Activated T-cell treated with anti-CD3 and anti-CD28 coated beads for 1 hour (primary cell): ENCODE measurements at regions not wholly inside any gene's neighbourhood (a gene's known extent, or its start where the extent isn't known, plus 50 kb on each side); places are given as distances from the start of the nearest gene placed in this dataset.
"Not testable (repeated sequence)": the region's sequence is repeated elsewhere in the genome, so short reads cannot be mapped to it uniquely, and the experiment has no call there.

Source experiments
- DNase-seq: peaks from one replicate; pipeline ENCODE4 v3.0.0-alpha.2; 2020; ENCODE audit warnings: low read depth

- no peak for DNase-seq
Observed at GRCh38 chr2:220556658-220557057, 929.2 kb downstream of the SLC4A3 start.

GRCh38 chr2:220560192-220560591, 932.8 kb downstream of the SLC4A3 start:
- no peak for DNase-seq

DNA sequence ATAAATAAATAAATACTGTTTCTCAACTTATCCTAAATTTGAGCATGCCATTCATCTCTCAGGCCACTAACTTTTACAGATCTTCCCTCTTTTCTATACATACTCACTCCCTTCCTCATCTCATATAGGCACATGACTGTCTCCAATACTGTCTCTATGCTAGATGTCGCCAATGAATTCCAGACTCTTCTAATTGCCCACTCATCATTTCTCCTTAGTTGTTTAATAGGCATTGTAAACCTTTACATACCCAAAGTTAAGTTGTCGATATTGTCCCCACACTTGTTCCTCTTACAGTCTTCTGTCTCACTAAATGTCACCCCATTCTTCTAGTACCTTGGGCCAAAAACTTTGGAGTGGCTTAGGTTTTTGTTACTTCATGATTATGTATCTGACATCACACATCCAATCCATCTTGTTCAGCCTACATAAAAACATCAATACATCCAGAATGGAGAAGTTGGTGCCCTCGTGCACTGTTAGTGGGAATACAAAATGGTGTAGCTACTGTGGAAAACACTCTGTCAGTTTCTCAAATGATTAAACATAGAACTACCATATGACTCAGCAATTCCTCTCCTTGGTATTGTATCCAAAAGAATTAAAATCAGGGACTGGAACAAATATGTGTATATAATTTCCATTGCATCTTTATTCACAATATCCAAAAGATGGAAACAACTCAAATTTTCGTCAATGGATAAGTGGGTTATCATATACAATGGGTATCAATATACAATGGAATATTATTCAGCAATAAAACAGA, 935.1 kb downstream of the SLC4A3 start:
- DNase-seq, result no peak

DNA sequence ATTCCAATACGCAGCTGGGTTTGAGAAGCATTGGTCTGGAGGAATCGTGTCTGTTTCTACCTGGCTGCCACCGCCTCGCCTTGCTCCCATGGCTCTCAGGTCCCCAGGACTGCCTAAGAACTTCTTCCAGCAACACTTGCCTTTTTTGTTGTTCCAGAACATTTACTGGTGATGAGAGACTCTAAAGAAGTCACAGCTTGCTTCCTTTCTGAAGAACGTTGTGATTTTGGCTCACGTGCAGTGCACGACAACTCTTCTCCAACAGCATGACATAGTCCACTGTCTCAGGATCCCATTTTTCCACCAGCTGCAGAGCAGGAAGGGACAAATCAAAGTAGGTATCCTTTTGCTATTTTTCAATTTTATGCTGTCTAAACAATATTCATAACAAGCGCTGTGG, 940.9 kb downstream of the SLC4A3 start:
- no peak for DNase-seq

DNA sequence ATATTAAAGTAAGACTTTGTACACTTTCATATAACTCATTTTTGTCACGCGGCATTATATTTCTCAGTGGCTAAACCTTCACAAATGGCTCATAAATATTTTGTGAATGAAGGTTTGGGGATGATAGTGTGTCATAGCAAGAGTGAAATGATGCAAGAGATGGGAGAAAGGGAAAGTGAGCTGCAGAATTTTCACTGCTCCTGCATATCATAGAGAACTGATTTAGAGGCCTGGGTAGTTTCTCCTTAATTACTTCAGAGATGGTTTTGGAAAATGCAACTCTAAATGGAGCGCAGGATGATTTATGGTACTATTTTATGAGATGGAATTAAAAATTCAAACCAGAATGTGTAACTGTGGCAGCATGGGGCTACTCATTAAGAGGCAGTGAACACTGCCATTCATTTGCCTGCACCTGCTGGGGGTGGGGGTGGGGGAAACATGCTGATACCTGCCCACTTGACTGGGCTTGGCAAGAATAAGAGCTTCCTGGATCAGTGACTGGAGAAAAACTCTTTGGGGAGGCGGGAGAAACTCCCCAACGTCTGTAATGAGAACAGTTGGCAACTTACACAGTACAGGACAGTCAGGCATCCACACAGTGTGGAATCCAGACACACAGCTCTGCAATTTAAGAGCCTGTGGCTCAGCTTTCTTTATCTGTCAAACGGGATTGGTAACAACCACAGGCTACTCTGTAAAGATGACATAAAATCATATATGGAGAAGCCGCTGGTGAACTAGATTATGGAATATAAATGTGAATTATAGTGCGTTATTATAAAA, 941.9 kb downstream of the SLC4A3 start:
- DNase-seq, result no peak

- DNase-seq, result no peak
Observed at GRCh38 chr2:220572385-220572784, 945.0 kb downstream of the SLC4A3 start.

DNA sequence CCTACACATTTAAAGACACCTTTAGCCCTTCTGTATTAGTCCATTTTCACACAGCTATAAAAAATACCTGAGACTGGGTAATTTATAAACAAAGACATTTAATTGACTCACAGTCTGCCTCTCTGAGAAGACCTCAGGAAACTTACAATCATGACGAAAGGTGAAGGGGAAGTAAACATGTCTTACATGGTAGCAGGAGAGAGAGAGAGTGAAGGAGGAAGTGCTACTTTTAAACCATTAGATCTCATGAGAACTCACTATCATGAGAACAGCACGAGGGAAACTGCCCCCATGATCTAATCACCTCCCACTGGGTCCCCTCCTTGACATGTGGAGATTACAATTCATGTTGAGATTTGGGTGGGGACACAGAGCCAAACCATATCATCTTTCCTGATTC, 946.6 kb downstream of the SLC4A3 start:
- DNase-seq, result no peak

GRCh38 chr2:220575963-220576362, 948.5 kb downstream of the SLC4A3 start:
- DNase-seq, result no peak

DNA sequence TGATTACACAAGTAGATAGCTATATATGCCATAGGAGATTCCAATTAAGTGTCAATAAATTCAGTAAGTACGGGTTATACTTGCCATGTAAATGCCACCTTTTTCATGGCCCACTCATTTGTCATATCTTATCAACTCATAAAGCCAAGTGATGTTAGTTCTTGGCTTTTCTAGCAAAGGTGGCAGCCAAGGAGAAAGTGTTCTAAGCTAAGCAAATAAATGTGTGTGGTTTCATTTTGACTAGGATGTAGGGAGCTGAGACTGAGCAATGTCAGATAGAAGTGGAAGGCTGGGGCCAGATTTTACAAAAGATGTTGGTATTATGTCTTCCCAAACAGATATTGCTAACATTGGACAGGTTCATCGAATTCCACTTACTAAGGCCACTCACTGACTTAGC, 952.0 kb downstream of the SLC4A3 start:
- no peak for DNase-seq

DNA sequence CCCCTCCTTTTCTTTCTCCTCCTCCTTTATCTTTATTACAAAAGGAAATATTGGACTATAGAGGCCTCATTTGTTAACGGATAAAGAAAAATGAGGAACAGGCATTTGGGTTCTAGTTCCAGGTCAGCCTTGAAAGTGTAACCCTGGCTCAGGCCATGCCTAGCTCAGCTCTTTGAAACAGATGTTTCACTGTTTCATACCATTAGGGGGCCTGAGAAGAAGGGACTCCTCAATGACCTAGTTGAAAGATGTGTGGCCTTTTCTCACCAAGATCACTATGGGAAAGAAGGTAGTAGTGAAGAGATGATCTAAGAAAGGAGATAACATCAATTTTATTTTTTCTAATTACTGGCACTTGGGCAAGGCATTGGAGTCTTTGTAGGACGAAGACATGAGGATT, 952.7 kb downstream of the SLC4A3 start:
- DNase-seq, result no peak

DNA sequence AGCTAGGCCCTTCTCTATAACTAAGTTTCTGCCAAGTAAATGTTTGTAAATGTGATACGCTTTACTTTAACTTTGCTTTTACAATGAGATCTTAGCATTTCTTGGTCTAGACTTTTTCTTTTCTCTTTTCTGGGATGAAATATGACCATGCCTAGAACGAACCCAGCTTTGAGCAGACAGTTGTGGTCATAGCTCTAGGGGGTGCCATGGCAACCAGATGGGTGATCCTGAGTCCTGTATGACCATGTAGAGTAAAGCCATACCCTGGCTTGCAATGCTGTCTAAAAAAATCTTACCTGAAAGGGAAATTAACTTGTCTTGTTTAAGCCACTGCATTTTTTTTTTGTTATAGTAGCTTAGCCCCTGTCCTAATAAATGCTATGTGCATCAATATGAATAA, 956.3 kb downstream of the SLC4A3 start:
- DNase-seq, result no peak

DNA sequence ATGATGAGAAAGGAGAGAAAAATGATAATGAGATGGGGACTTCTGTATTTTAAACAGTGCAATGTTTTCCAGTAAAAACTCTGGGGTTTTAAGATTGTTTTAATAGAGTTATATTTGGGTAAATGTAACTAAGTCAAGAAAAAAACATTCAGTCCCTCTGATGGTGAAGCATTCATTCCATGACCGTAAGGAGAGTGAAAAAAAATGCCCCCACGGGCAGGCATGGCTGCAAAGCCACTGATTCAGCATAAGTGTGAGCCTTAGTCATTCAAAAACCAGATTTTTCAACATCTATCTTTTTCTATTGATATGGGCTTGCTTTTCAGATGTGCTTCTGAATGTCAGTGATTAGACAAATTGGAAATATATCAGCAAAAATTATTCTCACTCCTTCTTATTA, 957.8 kb downstream of the SLC4A3 start:
- no peak for DNase-seq

- no peak for DNase-seq
Observed at GRCh38 chr2:220586980-220587530, 959.6 kb downstream of the SLC4A3 start.

DNA sequence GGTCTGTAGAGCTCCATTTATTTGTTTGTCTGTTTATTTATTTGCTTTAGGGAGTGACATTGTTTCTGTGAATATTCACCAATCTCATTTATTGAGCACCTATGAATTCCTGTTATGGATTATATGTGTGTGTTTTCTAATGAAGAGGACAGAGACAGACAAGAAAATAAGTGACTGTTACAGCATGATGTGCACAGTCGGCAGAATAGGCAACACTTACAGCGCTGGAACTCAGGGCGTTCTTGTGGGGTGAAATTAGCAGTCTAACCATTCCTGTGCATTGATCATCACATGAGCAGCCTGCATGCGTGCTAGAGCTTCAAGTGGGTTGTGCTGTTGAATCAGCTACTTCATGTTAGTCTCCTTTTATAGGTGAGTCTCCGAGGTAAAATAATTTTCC, 960.7 kb downstream of the SLC4A3 start:
- no peak for DNase-seq

- no peak for DNase-seq
Observed at GRCh38 chr2:220590476-220590875, 963.0 kb downstream of the SLC4A3 start.

DNA sequence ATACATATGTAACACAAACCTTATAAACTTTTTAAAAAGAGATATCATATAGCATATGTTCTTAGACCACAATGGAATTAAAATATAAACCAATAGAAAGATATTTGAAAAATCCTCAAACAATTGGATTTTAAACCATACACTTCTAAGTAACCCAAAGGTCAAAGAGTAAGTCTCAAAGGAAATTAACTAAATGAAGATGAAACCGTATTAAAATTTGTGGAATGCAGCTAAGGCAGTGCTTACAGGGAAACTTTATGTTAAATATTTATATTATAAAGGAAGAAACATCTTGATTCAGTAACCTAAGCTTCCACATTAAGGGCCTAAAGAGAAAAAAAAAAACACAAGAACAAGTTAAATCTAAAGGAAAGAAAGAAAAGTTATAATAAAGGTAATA, 966.1 kb downstream of the SLC4A3 start:
- no peak for DNase-seq

DNA sequence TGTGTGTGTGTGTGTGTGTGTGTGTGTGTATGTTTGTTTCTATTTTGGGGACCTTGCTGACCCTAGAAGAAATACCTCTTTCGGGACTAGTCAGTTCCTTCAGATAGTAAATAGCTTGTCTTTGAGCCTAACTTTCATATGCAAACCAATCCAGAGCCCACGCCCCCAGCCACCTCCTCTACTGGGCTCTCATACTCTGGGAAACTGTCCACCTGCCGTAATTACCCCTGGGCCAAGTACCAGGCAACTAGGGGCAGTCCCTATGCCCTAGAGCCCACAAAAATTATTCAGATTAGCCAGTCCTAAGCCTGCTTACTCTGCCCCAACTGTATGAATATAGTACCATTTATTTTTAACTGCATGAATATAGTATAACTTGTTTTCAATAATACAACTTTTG, 970.4 kb downstream of the EPHA4 start:
- no peak for DNase-seq

DNA sequence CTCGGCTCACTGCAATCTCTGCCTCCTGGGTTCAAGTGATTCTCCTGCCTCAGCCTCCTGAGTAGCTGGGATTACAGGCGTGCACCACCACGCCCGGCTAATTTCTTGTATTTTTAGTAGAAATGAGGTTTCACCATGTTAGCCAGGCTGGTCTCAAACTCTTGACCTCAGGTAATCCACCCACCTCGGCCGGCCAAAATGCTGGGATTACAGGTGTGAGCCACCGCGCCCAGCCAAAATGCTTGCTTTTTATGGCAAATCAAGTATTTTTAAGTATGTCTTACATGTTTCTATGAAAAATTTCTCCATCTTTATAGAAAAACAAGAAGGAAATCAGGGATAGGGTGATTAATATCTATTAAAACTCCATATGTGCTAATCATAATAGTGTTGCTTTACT, 959.1 kb downstream of the EPHA4 start:
- not testable (repeated sequence) for DNase-seq

GRCh38 chr2:220614064-220614463, 958.0 kb downstream of the EPHA4 start:
- DNase-seq, result no peak

GRCh38 chr2:220619525-220620220, 952.4 kb downstream of the EPHA4 start:
- no peak for DNase-seq

DNA sequence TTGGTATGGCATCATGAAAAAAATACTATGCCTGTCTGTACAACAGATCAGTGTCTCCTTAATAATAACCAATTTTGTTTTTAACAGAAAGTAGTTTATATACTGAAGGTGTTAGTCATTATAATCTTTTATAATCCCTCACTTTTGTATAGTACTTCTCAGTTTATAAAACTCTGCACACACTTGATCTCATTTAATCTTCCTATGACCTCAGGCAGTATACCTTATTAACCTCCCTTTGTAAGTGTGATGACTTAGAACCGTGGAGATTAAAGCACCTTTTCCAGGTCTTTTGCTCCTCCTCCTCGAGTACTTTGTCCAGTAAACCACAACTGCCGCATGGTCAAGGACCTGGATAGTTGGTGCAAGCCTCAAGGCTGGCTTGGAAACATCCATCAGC, 945.5 kb downstream of the EPHA4 start:
- no peak for DNase-seq

DNA sequence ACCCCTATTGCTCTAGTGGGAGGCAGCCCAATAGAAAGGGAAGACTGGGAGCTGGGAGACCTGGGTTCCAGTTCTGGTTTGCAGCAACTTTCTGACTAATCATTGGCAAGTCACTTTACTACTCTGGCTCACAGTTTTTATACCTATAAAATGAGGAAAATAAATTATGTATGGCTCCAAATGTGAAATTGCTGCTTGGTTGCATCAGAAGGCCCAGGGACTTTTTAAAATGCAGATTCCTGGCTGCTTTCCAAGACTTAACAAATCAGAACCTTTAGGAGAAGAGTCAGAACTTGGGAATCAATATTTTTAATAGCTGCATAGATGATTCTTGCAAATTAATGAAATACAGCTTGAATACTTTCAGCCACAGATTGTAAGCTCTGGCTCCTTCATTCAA, 943.9 kb downstream of the EPHA4 start:
- DNase-seq, result no peak

GRCh38 chr2:220641137-220641536, 931.0 kb downstream of the EPHA4 start:
- DNase-seq, result no peak
